ENCODE measurements at regions not wholly inside any gene's neighbourhood (a gene's known extent, or its start where the extent isn't known, plus 50 kb on each side); places are given as distances from the start of the nearest gene placed in this dataset.

DNA sequence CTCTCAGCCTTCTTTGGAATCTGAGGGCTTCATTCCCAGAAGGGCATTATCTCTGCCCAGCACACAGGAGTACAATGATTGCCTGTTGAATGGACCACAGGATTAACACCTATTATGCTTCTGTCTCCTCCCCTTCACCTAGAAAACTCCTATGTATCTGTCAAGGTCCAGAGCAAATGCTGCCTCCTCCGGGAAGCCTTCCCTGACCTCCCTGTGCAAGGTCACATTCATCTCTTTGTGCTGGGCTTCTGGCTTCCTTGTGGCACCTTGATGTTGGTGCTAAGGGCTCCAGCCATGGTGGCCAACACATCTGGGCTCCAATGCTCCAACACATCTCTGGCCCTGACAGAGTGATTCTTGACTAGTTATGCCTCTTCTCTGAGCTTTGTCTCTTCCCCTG, 49.9 kb upstream of the ATP2B2 start:
- Mint-ChIP-seq H3K27ac (ENCODE audit: low read depth) (no peak overlapping the region), H3K4me1 (peaks cover 36% of the 10 kb centered on the region), H3K36me3 (ENCODE audit: insufficient read depth) (no peaks in the 10 kb centered on the region), H3K27me3 (peaks cover 2% of the 10 kb centered on the region), H3K4me3 (no peak overlapping the region), H3K9me3 (no peaks in the 10 kb centered on the region)
- DNase-seq (ENCODE audit: low spot score in 2 of 2) (no peak), ATAC-seq (replicated peaks; ENCODE audit: extremely low read depth, poor library complexity, severe bottlenecking) (no peak)

DNA sequence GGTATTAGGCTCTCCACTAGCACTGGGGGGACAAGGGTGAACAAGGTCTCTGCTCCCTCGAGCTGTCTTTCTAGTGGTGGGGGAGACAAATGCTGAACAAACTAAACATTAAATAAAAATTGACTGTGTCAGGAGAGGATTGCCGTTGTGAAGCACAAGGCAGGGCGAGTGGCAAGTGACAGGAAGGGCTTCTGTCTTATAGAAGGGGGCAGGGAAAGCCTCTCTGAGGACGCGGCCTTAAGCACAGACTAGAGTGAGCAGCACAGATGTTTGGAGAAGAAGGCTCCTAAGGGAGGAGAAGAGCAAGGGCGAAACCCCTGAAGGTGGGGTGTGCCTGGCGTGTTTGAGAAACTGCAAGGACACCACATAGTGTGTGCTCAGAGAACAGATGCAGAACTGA, 50.9 kb upstream of the ATP2B2 start:
- H3K4me3 Mint-ChIP-seq: no peak overlapping the region
- H3K27me3 Mint-ChIP-seq: peaks cover 13% of the 10 kb centered on the region
- H3K9me3 Mint-ChIP-seq: no peaks in the 10 kb centered on the region
- H3K4me1 Mint-ChIP-seq: peaks cover 25% of the 10 kb centered on the region
- H3K36me3 Mint-ChIP-seq (ENCODE audit: insufficient read depth): no peaks in the 10 kb centered on the region
- no peak overlapping the region for H3K27ac Mint-ChIP-seq (ENCODE audit: low read depth)
- ATAC-seq (replicated peaks; ENCODE audit: extremely low read depth, poor library complexity, severe bottlenecking): no peak
- no peak for DNase-seq (ENCODE audit: low spot score in 2 of 2)

DNA sequence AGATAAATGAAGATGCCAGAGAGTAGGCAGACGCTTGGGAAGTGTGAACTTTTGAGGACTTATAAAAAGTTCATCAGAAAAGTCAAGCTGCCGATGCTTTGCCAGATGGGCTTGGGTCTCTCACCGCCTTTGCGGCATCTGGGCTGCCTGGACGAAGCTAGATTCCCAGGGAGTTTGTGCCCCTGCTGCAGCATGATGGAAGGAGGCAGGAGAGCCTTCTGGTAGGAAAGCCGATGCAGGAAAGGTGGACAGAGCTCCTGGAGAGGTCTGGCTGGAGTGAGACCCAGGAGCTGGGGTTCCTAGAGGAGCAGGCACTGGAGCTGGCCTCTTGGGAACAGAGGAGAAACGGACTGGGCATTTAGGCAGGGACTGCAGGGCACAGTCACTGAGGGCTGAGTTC, 51.9 kb upstream of the ATP2B2 start:
- ATAC-seq (replicated peaks; ENCODE audit: extremely low read depth, poor library complexity, severe bottlenecking) (no peak), DNase-seq (ENCODE audit: low spot score in 2 of 2) (no peak)
- Mint-ChIP-seq H3K4me3 (no peak overlapping the region), H3K27me3 (peaks cover 20% of the 10 kb centered on the region), H3K36me3 (ENCODE audit: insufficient read depth) (no peaks in the 10 kb centered on the region), H3K27ac (ENCODE audit: low read depth) (no peak overlapping the region), H3K4me1 (peaks cover 22% of the 10 kb centered on the region), H3K9me3 (no peaks in the 10 kb centered on the region)

DNA sequence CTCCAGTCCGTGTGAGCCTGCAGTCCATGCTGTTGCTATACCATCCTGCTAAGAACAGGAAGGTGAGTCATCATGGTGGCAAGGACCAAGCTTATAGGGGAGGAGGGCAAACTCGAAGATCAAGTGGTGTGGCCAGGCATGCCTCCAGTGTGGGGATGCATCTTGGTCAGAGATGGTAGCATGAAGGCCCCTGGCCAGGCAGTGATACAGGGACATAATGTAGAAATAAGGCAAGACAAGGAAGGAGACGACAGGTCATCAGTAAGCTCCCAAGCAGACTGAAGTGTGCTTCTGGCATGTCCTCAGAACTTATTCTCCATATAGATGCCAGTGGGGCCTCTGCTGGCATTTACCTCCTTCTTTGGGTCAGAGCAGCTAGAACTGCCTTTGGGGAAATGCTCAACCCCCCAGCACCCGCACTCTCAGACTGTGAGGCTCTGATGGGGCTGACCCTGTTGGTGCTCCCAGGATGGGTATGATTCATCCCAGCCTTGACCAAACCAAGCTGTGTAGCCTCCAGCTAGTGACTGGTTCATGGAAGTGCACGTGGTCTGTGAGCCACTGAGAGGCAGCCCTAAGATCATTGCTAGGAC, 52.5 kb upstream of the ATP2B2 start:
- no peak overlapping the region for H3K27ac Mint-ChIP-seq (ENCODE audit: low read depth)
- no peaks in the 10 kb centered on the region for H3K9me3 Mint-ChIP-seq
- peaks cover 15% of the 10 kb centered on the region for H3K4me1 Mint-ChIP-seq
- peak in 1 of 2 donors; percentile 8 for DNase-seq (ENCODE audit: low spot score in 2 of 2)
- ATAC-seq (replicated peaks; ENCODE audit: extremely low read depth, poor library complexity, severe bottlenecking): no peak
- H3K36me3 Mint-ChIP-seq (ENCODE audit: insufficient read depth): no peaks in the 10 kb centered on the region
- peaks cover 22% of the 10 kb centered on the region for H3K27me3 Mint-ChIP-seq
- no peak overlapping the region for H3K4me3 Mint-ChIP-seq

DNA sequence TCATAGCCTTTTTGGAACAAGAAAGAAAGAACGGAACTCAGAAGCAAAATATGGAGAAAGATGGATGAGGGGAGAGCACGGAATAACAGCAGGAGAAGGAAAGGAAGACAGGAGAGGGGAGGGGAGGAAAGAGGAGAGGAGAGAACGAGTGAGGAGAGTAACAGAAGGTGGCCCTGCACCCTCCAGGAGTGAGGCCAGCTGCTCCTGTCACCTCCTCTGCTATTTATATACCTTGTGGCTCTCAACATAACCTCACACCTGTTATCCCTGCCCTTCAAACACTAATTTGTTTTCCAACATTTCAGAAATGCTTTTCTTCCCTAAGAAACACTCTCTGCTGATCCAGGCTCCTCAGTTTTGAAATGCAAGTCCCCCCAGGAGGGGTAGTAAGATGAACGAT, 53.4 kb upstream of the ATP2B2 start:
- Mint-ChIP-seq H3K4me3 (no peak overlapping the region), H3K36me3 (ENCODE audit: insufficient read depth) (no peaks in the 10 kb centered on the region), H3K27me3 (peaks cover 22% of the 10 kb centered on the region), H3K4me1 (peaks cover 14% of the 10 kb centered on the region), H3K9me3 (no peaks in the 10 kb centered on the region), H3K27ac (ENCODE audit: low read depth) (no peak overlapping the region)
- no peak for DNase-seq (ENCODE audit: low spot score in 2 of 2)
- no peak for ATAC-seq (replicated peaks; ENCODE audit: extremely low read depth, poor library complexity, severe bottlenecking)

- Mint-ChIP-seq H3K4me3 (no peak overlapping the region), H3K27ac (ENCODE audit: low read depth) (no peak overlapping the region), H3K36me3 (ENCODE audit: insufficient read depth) (no peaks in the 10 kb centered on the region), H3K27me3 (peaks cover 22% of the 10 kb centered on the region), H3K4me1 (peaks cover 14% of the 10 kb centered on the region), H3K9me3 (no peaks in the 10 kb centered on the region)
- DNase-seq (ENCODE audit: low spot score in 2 of 2): no peak
- ATAC-seq (replicated peaks; ENCODE audit: extremely low read depth, poor library complexity, severe bottlenecking): no peak
Measured at GRCh38 chr3:10560060-10560861, 54.9 kb upstream of the ATP2B2 start.

DNA sequence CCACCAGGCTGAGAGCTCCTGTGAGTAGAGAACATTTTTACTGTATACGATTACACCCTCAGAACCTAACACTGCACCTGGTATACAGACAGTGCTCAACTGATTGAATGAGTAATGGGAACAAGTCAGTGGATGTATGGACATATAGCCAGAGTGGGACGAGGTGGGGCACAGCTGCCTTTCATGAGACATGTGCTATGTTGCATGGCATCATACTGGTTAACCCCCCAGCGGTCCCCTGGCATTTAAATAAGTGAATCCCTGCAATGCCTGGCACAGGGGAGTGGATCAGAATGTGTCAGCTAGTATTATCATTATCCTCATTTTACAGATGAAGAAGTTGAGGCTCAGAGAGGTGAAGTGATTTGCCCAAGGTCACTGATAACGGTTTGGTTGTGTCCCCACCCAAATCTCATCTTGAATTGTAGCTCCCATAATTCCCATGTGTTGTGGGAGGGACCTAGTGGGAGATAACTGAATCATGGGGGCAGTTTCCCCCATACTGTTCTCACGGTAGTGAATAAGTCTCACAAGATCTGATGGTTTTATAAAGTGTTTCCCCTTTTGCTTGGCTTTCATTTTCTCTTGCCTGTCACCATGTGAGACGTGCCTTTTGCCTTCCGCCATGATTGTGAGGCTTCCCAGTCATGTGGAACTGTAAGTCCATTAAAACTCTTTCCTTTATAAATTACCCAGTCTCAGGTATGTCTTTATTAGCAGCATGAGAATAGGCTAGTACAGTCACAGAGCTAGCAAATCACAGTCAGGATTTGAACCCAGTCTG, 56.0 kb upstream of the ATP2B2 start:
- Mint-ChIP-seq H3K27ac (ENCODE audit: low read depth) (no peak overlapping the region), H3K4me1 (peaks cover 14% of the 10 kb centered on the region), H3K36me3 (ENCODE audit: insufficient read depth) (no peaks in the 10 kb centered on the region), H3K4me3 (no peak overlapping the region), H3K27me3 (peaks cover 22% of the 10 kb centered on the region), H3K9me3 (no peaks in the 10 kb centered on the region)
- ATAC-seq (replicated peaks; ENCODE audit: extremely low read depth, poor library complexity, severe bottlenecking) (no peak), DNase-seq (ENCODE audit: low spot score in 2 of 2) (no peak)

GRCh38 chr3:10561946-10562560, 56.7 kb upstream of the ATP2B2 start:
- Mint-ChIP-seq H3K27ac (ENCODE audit: low read depth) (no peak overlapping the region), H3K36me3 (ENCODE audit: insufficient read depth) (no peaks in the 10 kb centered on the region), H3K27me3 (peaks cover 22% of the 10 kb centered on the region), H3K9me3 (no peaks in the 10 kb centered on the region), H3K4me1 (peaks cover 14% of the 10 kb centered on the region), H3K4me3 (no peak overlapping the region)
- DNase-seq (ENCODE audit: low spot score in 2 of 2): no peak
- no peak for ATAC-seq (replicated peaks; ENCODE audit: extremely low read depth, poor library complexity, severe bottlenecking)

DNA sequence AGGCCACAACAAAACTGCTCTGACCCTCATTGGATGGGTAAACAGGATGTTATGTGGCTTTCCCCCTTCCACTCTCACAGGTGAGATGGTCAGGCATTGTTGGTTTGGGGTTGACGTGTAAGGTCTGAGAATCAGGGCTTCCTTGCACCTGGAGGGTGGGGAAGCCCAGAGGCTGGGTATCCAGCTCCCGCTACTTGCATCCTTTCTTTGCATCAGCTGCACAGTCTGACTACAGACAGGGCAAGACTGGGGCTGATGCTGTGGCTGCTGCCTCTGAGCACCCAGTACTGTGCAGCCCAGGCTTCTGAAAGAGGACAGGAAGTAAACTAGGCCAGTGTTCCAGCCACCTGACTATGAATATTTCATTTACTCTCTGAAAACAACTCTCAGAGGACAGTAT, 58.0 kb upstream of the ATP2B2 start:
- DNase-seq (ENCODE audit: low spot score in 2 of 2): no peak
- no peak for ATAC-seq (replicated peaks; ENCODE audit: extremely low read depth, poor library complexity, severe bottlenecking)
- peaks cover 22% of the 10 kb centered on the region for H3K27me3 Mint-ChIP-seq
- no peaks in the 10 kb centered on the region for H3K9me3 Mint-ChIP-seq
- no peaks in the 10 kb centered on the region for H3K36me3 Mint-ChIP-seq (ENCODE audit: insufficient read depth)
- H3K4me3 Mint-ChIP-seq: no peak overlapping the region
- H3K27ac Mint-ChIP-seq (ENCODE audit: low read depth): no peak overlapping the region
- peaks cover 5% of the 10 kb centered on the region for H3K4me1 Mint-ChIP-seq

DNA sequence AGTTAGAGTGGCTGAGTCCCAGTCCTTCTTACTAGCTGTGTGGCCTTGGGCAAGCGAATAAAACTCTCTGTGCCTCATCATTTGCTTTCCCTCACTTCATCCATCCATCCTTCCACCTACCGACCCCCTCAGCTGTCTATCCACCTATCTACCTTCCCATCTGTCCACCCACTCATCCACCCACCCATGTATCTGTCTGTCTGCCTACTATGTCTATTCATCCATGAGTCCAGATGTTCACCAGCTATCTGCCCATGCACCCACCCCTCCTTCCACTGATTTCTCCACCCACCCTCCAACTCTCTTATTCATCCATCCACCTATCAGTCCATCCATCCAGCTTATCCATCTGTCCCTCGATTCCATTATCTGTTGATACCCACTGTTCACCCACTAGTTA, 60.4 kb upstream of the ATP2B2 start:
- peaks cover 5% of the 10 kb centered on the region for H3K4me1 Mint-ChIP-seq
- H3K36me3 Mint-ChIP-seq (ENCODE audit: insufficient read depth): no peaks in the 10 kb centered on the region
- H3K9me3 Mint-ChIP-seq: no peaks in the 10 kb centered on the region
- no peak for ATAC-seq (replicated peaks; ENCODE audit: extremely low read depth, poor library complexity, severe bottlenecking)
- no peak for DNase-seq (ENCODE audit: low spot score in 2 of 2)
- H3K4me3 Mint-ChIP-seq: no peak overlapping the region
- H3K27ac Mint-ChIP-seq (ENCODE audit: low read depth): no peak overlapping the region
- peaks cover 27% of the 10 kb centered on the region for H3K27me3 Mint-ChIP-seq

GRCh38 chr3:10566451-10566850, 61.1 kb upstream of the ATP2B2 start:
- ATAC-seq (replicated peaks; ENCODE audit: extremely low read depth, poor library complexity, severe bottlenecking) (no peak), DNase-seq (ENCODE audit: low spot score in 2 of 2) (no peak)
- H3K27ac Mint-ChIP-seq (ENCODE audit: low read depth): no peak overlapping the region
- no peaks in the 10 kb centered on the region for H3K36me3 Mint-ChIP-seq (ENCODE audit: insufficient read depth)
- no peak overlapping the region for H3K4me3 Mint-ChIP-seq
- peaks cover 5% of the 10 kb centered on the region for H3K4me1 Mint-ChIP-seq
- no peaks in the 10 kb centered on the region for H3K9me3 Mint-ChIP-seq
- peaks cover 29% of the 10 kb centered on the region for H3K27me3 Mint-ChIP-seq

- Mint-ChIP-seq H3K27ac (ENCODE audit: low read depth) (no peak overlapping the region), H3K9me3 (no peaks in the 10 kb centered on the region), H3K27me3 (peaks cover 41% of the 10 kb centered on the region), H3K4me1 (no peaks in the 10 kb centered on the region), H3K4me3 (no peak overlapping the region), H3K36me3 (ENCODE audit: insufficient read depth) (no peaks in the 10 kb centered on the region)
- DNase-seq (ENCODE audit: low spot score in 2 of 2): no peak
- ATAC-seq (replicated peaks; ENCODE audit: extremely low read depth, poor library complexity, severe bottlenecking): no peak
Measured at GRCh38 chr3:10568549-10568948, 63.2 kb upstream of the ATP2B2 start.

Data from central memory CD8-positive, alpha-beta T cell (primary cell).